GM18520 (cell line): ENCODE measurements at regions not wholly inside any gene's neighbourhood (a gene's known extent, or its start where the extent isn't known, plus 50 kb on each side); places are given as distances from the start of the nearest gene placed in this dataset.
"Not testable (repeated sequence)": the region's sequence is repeated elsewhere in the genome, so short reads cannot be mapped to it uniquely, and the experiment has no call there.

Source experiments
- ATAC-seq: cut with Tn5 transposase; IDR thresholded peaks from one replicate; pipeline ENCODE4 v1.9.1; 2021; ENCODE audit not compliant: unreplicated experiment

GRCh38 chr3:124651416-124651815 lies 78.8 kb upstream of the UMPS start:
- not testable (repeated sequence) for ATAC-seq

GRCh38 chr3:124652009-124652408 lies 78.2 kb upstream of the UMPS start:
- ATAC-seq: no peak

- ATAC-seq: no peak
These were observed 77.0 kb upstream of the UMPS start for GRCh38 chr3:124653071-124653796.

- ATAC-seq: no peak
These were observed 76.3 kb upstream of the UMPS start for GRCh38 chr3:124653797-124654469.

- ATAC-seq: no peak
These were observed 75.8 kb upstream of the UMPS start for GRCh38 chr3:124654470-124654845.

- ATAC-seq: no peak
These were observed 73.7 kb upstream of the UMPS start for GRCh38 chr3:124656531-124656930.

- no peak for ATAC-seq
These were observed 73.1 kb upstream of the UMPS start for GRCh38 chr3:124657138-124657537.

GRCh38 chr3:124658270-124658669 lies 72.0 kb upstream of the UMPS start:
- no peak for ATAC-seq

GRCh38 chr3:124659175-124659574 lies 71.1 kb upstream of the UMPS start:
- ATAC-seq: no peak

GRCh38 chr3:124660599-124660998 lies 69.7 kb upstream of the UMPS start:
- no peak for ATAC-seq

GRCh38 chr3:124663690-124664089 lies 66.6 kb upstream of the UMPS start:
- no peak for ATAC-seq

- ATAC-seq: no peak
These were observed 65.4 kb upstream of the UMPS start for GRCh38 chr3:124664804-124665203.

- no peak for ATAC-seq
These were observed 64.2 kb upstream of the UMPS start for GRCh38 chr3:124666067-124666466.

- no peak for ATAC-seq
These were observed 60.8 kb upstream of the UMPS start for GRCh38 chr3:124669470-124669869.

GRCh38 chr3:124671106-124671505 lies 59.1 kb upstream of the UMPS start:
- ATAC-seq: no peak

GRCh38 chr3:124674336-124674735 lies 55.9 kb upstream of the UMPS start:
- ATAC-seq: no peak

- ATAC-seq: no peak
These were observed 54.0 kb upstream of the UMPS start for GRCh38 chr3:124676236-124676635.

- ATAC-seq: no peak
These were observed 51.1 kb upstream of the UMPS start for GRCh38 chr3:124679048-124679638.
